Subcutaneous abdominal adipose tissue (tissue), 5 donors: ENCODE measurements at regions not wholly inside any gene's neighbourhood (a gene's known extent, or its start where the extent isn't known, plus 50 kb on each side); places are given as distances from the start of the nearest gene placed in this dataset.

Experiments used
- H3K27ac ChIP-seq: one replicate; pipeline ENCODE4 v1.7.0; 2013; ENCODE audit warnings: low read depth, mild to moderate bottlenecking, inconsistent platforms, low read length, moderate library complexity
- H3K27me3 ChIP-seq, 5 donors: one replicate each; pipeline ENCODE4 v1.7.0; 2013; ENCODE audit warnings: low read length in 5 of 5, inconsistent platforms in 1 of 5; ENCODE audit not compliant: control insufficient read depth in 5 of 5, insufficient read depth in 4 of 5
- H3K36me3 ChIP-seq, 5 donors: one replicate each; pipeline ENCODE4 v1.7.0; 2013; ENCODE audit warnings: low read length in 5 of 5; ENCODE audit not compliant: control insufficient read depth in 5 of 5, insufficient read depth in 5 of 5
- H3K4me1 ChIP-seq, 5 donors: one replicate each; pipeline ENCODE4 v1.7.0; 2013; ENCODE audit warnings: low read length in 5 of 5, mild to moderate bottlenecking in 3 of 5, moderate library complexity in 1 of 5; ENCODE audit not compliant: control insufficient read depth in 5 of 5, insufficient read depth in 5 of 5
- H3K4me3 ChIP-seq, 5 donors: one replicate each; pipeline ENCODE4 v1.7.0; 2013; ENCODE audit warnings: low read length in 5 of 5, low read depth in 1 of 5
- H3K9ac ChIP-seq, 5 donors: one replicate each; pipeline ENCODE4 v1.7.0; 2013; ENCODE audit warnings: low read length in 5 of 5, mild to moderate bottlenecking in 4 of 5, moderate library complexity in 3 of 5
- H3K9me3 ChIP-seq, 5 donors: one replicate each; pipeline ENCODE4 v1.7.0; 2013; ENCODE audit warnings: low read length in 5 of 5; ENCODE audit not compliant: control insufficient read depth in 5 of 5
- donor health status: healthy.
- donor health status: healthy.
- donor health status: healthy.
- donor health status: healthy.
- donor health status: healthy.

- H3K27me3 ChIP-seq: no peaks in the 10 kb centered on the region
- H3K27ac ChIP-seq: no peak overlapping the region
- H3K9ac ChIP-seq: no peak overlapping the region
- no peaks in the 10 kb centered on the region for H3K9me3 ChIP-seq
- H3K4me3 ChIP-seq: no peak overlapping the region
- no peaks in the 10 kb centered on the region for H3K36me3 ChIP-seq
- no peaks in the 10 kb centered on the region for H3K4me1 ChIP-seq
These were observed 147.1 kb upstream of the RPL34 start for GRCh38 chr4:108473163-108473720.

GRCh38 chr4:108466936-108467902 lies 153.2 kb upstream of the RPL34 start:
- Histone ChIP-seq H3K4me1 (no peaks in the 10 kb centered on the region), H3K9me3 (no peaks in the 10 kb centered on the region), H3K27me3 (no peaks in the 10 kb centered on the region), H3K36me3 (no peaks in the 10 kb centered on the region), H3K4me3 (no peak overlapping the region), H3K27ac (no peak overlapping the region), H3K9ac (no peak overlapping the region)

GRCh38 chr4:108465886-108466500 lies 154.4 kb upstream of the RPL34 start:
- no peak overlapping the region for H3K4me3 ChIP-seq

GRCh38 chr4:108458681-108459080 lies 161.7 kb upstream of the RPL34 start:
- no peaks in the 10 kb centered on the region for H3K9me3 ChIP-seq
- no peak overlapping the region for H3K4me3 ChIP-seq
- H3K27me3 ChIP-seq: no peaks in the 10 kb centered on the region
- H3K9ac ChIP-seq: no peak overlapping the region
- H3K27ac ChIP-seq: no peak overlapping the region
- H3K4me1 ChIP-seq: no peaks in the 10 kb centered on the region
- H3K36me3 ChIP-seq: no peaks in the 10 kb centered on the region

More at GRCh38 chr4:108465886-108466500, 154.4 kb upstream of the RPL34 start:
- Histone ChIP-seq H3K9ac (no peak overlapping the region), H3K27me3 (no peaks in the 10 kb centered on the region), H3K36me3 (no peaks in the 10 kb centered on the region), H3K27ac (no peak overlapping the region), H3K9me3 (no peaks in the 10 kb centered on the region), H3K4me1 (no peaks in the 10 kb centered on the region)

GRCh38 chr4:108454227-108454626 lies 166.1 kb upstream of the RPL34 start:
- H3K36me3 ChIP-seq: no peaks in the 10 kb centered on the region
- no peak overlapping the region for H3K9ac ChIP-seq
- H3K27me3 ChIP-seq: no peaks in the 10 kb centered on the region
- no peak overlapping the region for H3K27ac ChIP-seq
- no peaks in the 10 kb centered on the region for H3K4me1 ChIP-seq
- no peaks in the 10 kb centered on the region for H3K9me3 ChIP-seq
- no peak overlapping the region for H3K4me3 ChIP-seq

GRCh38 chr4:108453366-108453765 lies 167.0 kb upstream of the RPL34 start:
- H3K36me3 ChIP-seq: no peaks in the 10 kb centered on the region

GRCh38 chr4:108450236-108450898 lies 170.0 kb upstream of the RPL34 start:
- Histone ChIP-seq H3K4me1 (no peaks in the 10 kb centered on the region), H3K9ac (no peak overlapping the region), H3K27ac (no peak overlapping the region), H3K27me3 (no peaks in the 10 kb centered on the region), H3K4me3 (no peak overlapping the region), H3K9me3 (no peaks in the 10 kb centered on the region), H3K36me3 (no peaks in the 10 kb centered on the region)

More at GRCh38 chr4:108453366-108453765, 167.0 kb upstream of the RPL34 start:
- H3K27me3 ChIP-seq: no peaks in the 10 kb centered on the region
- H3K4me1 ChIP-seq: no peaks in the 10 kb centered on the region
- H3K9me3 ChIP-seq: no peaks in the 10 kb centered on the region
- no peak overlapping the region for H3K27ac ChIP-seq
- no peak overlapping the region for H3K9ac ChIP-seq
- no peak overlapping the region for H3K4me3 ChIP-seq

- no peak overlapping the region for H3K4me3 ChIP-seq
- H3K27ac ChIP-seq: no peak overlapping the region
- H3K36me3 ChIP-seq: no peaks in the 10 kb centered on the region
- no peak overlapping the region for H3K9ac ChIP-seq
- H3K9me3 ChIP-seq: no peaks in the 10 kb centered on the region
- no peaks in the 10 kb centered on the region for H3K27me3 ChIP-seq
- no peaks in the 10 kb centered on the region for H3K4me1 ChIP-seq
These were observed 171.2 kb upstream of the RPL34 start for GRCh38 chr4:108449129-108449528.

- Histone ChIP-seq H3K4me1 (no peaks in the 10 kb centered on the region), H3K36me3 (no peaks in the 10 kb centered on the region), H3K9me3 (no peaks in the 10 kb centered on the region), H3K27ac (no peak overlapping the region), H3K27me3 (no peaks in the 10 kb centered on the region), H3K4me3 (no peak overlapping the region), H3K9ac (no peak overlapping the region)
These were observed 173.8 kb upstream of the RPL34 start for GRCh38 chr4:108446556-108446955.

GRCh38 chr4:108445716-108446115 lies 174.7 kb upstream of the RPL34 start:
- Histone ChIP-seq H3K9me3 (no peaks in the 10 kb centered on the region), H3K27ac (no peak overlapping the region), H3K27me3 (no peaks in the 10 kb centered on the region), H3K4me1 (no peaks in the 10 kb centered on the region), H3K4me3 (no peak overlapping the region), H3K36me3 (no peaks in the 10 kb centered on the region), H3K9ac (no peak overlapping the region)
